ENCODE measurements at regions not wholly inside any gene's neighbourhood (a gene's known extent, or its start where the extent isn't known, plus 50 kb on each side); places are given as distances from the start of the nearest gene placed in this dataset.

DNA sequence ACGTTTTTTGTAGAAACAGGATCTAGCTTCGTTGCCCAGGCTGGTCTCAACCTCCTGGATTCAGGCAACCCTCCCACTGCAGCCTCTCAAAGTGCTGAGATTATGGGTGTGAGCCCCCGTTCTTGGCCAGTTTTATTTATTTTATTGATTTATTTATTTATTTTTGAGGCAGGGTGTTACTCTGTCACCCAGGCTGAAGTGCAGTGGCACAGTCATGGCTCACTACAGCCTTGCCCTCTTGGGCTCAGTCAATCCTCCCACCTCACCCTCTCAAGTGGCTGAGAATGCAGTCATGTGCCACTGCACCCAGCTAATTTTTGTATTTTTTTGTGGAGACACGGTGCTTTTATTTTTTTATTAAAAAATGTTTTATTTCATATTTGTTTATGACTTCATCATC, 79.9 kb upstream of the ATF7IP2 start:
- TF ChIP-seq, protein P1, sequence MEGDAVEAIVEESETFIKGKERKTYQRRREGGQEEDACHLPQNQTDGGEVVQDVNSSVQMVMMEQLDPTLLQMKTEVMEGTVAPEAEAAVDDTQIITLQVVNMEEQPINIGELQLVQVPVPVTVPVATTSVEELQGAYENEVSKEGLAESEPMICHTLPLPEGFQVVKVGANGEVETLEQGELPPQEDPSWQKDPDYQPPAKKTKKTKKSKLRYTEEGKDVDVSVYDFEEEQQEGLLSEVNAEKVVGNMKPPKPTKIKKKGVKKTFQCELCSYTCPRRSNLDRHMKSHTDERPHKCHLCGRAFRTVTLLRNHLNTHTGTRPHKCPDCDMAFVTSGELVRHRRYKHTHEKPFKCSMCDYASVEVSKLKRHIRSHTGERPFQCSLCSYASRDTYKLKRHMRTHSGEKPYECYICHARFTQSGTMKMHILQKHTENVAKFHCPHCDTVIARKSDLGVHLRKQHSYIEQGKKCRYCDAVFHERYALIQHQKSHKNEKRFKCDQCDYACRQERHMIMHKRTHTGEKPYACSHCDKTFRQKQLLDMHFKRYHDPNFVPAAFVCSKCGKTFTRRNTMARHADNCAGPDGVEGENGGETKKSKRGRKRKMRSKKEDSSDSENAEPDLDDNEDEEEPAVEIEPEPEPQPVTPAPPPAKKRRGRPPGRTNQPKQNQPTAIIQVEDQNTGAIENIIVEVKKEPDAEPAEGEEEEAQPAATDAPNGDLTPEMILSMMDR (IDR thresholded peaks at IDR 0.05) = no peak
- no peak for TF ChIP-seq EP300 (IDR thresholded peaks at IDR 0.05)

All from stomach (tissue), 4 donors.